ENCODE measurements at regions not wholly inside any gene's neighbourhood (a gene's known extent, or its start where the extent isn't known, plus 50 kb on each side); places are given as distances from the start of the nearest gene placed in this dataset.
"Not testable (repeated sequence)": the region's sequence is repeated elsewhere in the genome, so short reads cannot be mapped to it uniquely, and the experiment has no call there.

DNA sequence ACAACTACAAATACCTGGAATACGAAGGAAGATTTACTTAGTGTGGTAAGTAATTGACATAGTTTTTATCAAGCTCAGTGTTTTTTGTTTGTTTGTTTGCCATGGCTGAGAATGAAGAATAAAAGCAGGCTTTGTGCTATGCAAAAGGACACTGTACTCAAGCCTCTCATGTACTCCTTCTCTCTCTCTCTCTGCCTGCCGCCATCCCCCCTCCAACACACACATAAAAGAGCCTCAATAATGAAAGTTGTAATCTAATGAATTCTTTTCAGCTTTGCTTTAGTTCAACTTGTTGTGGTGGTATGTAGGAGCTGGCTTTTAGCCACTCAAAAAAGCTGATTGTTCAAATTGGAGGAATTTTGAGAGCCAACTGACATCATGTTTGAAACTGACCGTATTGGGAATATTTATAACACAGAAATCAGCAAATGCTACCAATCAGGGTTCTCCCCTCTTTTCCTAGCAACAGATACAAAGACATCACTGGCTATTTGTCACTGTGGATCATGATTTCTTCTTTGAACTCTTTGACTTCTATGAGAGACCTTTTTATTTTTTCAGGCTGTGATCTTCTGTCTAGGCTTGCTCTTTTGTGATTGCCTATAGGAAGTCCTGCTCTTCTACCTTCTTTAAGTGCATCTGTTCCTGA, 1148.8 kb downstream of the RAPGEF2 start:
- no peak for DNase-seq

DNA sequence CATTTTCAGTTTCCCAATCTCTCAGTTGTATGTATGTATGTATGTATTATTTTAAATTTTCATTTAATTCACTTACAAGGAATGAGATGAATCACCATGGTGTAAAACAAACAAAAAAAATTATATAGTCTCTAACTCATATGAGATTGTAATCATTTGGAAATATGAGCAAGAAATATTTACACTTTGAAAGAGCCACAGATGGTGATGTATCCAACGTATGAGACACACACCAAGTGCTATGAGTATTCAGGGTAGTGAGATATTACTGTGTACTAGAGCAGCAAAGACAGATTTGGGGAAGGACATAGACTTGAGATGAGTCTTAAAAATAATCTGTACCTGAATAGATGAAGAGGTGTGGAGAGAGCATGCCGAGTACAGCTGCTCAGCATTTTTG, 1154.4 kb downstream of the RAPGEF2 start:
- DNase-seq: no peak

DNA sequence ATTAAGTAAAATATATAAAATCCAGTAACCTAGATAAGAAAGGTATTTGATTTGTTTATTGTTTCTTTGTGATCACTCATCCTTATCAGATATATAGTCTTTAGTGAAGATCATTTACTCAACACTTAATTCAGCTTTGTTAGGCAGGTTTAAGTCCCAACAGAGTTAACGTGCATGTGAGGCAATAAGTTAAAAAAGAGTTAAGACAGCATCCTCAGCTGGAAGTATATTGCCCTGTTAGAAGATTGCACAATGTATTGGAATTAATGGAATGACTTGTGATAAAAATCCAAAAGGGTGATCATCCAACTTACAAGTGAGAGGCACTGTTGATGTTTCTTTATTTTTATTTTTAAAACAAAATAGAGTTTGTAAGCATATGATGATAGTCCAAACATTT, 1162.1 kb downstream of the RAPGEF2 start:
- no peak for DNase-seq

GRCh38 chr4:160265836-160266235, 1163.0 kb downstream of the RAPGEF2 start:
- no peak for DNase-seq

GRCh38 chr4:160276785-160277325, 1174.0 kb downstream of the RAPGEF2 start:
- no peak for DNase-seq

DNA sequence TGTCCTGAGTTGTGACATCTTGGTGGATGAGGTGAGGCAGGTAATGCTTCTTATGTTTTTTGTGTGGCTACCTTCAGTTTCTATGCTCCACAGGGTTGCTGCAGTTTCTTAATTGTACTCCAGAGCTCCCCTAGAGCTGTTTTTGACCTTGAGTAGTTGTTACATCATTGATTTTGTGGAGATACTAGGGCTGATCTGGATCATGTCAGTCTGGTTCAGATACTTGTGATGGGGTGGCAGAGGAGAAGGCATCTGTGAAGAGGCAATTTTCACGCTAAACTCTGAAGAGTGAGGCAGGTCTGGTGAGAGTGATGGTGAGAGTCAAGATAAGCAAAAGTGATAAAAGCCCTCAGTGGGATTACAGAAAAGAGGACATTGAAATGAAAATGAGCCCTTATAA, 1180.2 kb downstream of the RAPGEF2 start:
- DNase-seq: no peak

DNA sequence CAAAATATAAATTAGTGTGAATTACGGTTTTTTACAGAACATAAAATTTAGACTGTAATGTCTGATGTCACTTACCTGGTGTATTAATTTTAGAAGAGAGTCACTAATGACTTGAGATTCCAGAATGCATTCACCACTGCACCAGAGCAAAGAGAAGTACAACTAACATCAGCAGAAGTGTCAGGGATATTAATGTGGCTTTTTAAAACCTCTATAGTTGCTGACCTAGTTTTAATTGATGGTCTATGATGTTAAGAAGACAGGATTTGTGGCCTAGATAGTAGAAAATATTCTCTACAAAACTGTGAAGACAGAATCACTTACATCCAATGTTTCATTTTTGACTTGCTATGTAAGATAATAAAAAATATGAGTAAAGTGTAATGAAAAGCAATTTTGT, 1181.6 kb downstream of the RAPGEF2 start:
- DNase-seq: no peak

DNA sequence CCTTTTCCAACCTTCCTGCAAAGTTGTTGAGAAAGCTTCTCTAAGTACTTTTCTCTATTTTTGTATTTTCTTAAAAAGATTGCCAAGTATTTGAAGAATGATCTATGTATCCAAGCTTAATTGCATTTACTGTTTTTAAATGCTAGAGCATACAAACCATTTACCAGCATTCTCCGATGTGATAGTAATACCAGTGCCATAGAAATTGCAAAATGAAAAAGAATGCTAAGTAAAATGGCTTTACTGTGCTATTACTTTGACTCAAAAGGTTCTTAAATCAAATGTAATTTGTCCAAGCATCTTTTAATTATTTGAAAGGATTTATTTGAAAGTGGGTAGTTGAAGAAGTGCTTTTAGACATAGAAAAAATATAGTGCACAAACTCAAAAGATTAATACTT, 1183.2 kb downstream of the RAPGEF2 start:
- DNase-seq: no peak

DNA sequence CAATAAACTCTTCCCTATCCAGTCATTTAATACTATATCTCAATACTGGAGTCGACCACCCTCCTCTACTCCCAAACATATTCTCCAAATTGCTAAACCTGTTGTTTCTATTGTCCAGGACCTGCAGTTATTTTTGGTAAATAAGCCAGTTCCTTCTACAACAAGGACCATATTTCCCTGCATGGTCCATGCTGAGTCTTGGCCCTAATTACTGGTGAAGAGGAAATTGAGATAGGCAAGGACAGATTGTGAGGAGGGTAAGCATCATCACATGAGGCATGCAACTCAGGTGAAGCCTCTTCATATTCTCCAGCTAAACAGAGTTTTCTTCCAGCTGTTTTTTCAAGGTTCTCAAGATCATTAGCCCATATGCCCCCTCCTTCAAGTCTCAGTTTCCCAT, 1193.6 kb downstream of the RAPGEF2 start:
- no peak for DNase-seq

- DNase-seq: no peak
Measured at GRCh38 chr4:160299177-160299576, 1196.3 kb downstream of the RAPGEF2 start.

DNA sequence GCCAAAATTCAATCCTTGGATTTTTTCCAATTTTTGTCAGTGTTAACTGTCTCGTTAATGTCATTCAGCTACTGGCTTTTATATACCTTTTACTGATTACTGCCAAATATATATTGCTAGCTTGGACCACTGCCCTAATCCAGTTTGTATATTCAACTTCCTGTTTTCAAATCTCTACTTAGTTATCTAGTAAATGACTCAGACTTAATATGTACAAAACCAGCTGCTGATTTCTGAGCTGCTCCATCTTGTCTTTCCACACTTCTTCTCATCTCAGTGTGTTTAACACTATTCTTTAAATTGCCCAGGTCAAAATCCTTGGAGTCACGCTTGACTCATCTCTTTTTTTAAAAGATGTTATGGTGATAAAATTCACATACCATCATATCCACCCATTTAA, 1196.7 kb downstream of the RAPGEF2 start:
- no peak for DNase-seq

DNA sequence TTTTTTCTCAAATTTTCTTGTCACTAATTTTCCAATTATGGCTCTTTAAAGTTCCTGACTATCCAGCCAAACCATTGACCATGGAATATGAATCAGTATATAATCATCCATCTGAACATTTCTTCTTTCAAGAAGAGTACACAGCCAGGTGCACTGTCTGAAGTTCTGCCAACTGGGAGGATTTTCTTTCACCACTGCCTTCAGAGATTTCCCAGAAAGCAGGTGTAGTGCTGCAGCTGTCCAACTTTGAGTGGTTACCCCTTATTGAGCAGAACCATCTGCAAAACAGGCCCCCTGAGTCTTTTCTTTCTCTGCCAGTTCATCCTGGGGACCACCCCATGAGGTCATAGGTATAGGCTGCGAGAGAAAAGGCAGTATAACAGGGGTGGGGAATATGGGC, 1213.2 kb downstream of the RAPGEF2 start:
- no peak for DNase-seq

- DNase-seq: no peak
Measured at GRCh38 chr4:160318567-160319220, 1215.8 kb downstream of the RAPGEF2 start.

GRCh38 chr4:160319221-160319867, 1216.5 kb downstream of the RAPGEF2 start:
- DNase-seq: no peak

DNA sequence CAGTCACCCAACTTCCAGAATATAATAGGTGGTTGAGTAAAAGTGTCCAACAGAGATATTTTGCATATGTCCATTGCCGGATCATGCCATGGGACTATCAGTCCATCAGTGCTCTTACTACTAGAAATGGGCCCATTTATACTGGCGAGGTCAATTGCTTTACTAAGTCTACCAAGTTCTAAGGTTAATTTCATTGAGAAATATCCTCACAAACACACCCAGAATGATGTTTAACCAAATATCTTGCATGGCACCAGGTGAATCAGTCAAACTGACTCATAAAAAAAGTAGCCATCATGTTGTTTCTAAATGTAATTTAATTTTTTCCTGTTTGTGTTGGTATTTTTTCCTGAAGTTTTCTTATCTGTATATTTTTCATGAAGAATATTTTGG, 1217.0 kb downstream of the RAPGEF2 start:
- no peak for DNase-seq

GRCh38 chr4:160326110-160326509, 1223.2 kb downstream of the RAPGEF2 start:
- DNase-seq: no peak

DNA sequence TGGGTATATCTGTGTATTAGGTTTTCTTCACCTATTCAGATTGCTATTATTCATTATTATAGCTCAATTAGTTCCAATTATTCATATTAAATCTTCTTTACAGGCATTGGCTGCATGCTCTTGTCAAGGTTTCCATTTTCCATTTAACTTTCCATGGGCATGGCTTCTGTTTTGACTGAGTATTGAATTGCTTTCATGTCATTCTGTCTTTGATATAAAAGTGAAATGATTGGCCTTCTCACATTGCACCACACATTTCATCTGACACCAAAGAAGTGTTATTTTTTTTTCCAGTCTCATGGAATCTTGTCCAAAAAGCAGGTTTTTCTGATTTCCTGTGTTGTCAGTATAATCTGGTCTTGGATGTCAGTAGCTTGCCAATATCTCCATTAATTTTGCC, 1244.3 kb downstream of the RAPGEF2 start:
- DNase-seq: no peak

DNA sequence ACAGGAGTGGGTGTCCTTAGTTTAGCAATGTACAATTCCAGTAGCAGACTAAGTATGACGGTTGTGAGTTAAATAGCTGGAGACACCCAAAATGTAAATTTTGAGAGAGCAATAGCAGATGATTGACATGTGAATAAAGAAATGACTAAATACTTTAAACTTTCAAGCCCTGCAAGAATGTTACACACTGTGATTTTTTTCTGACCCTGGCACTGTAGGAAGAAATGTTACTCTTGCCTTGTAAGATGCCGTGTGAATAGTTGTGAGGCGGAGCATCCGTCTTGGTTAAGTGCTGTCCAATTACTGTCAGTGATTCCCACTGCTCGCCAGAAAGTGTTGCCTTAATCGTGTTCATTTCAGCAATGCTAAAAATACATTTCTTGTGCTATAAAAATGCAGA, 1248.1 kb downstream of the RAPGEF2 start:
- no peak for DNase-seq

DNA sequence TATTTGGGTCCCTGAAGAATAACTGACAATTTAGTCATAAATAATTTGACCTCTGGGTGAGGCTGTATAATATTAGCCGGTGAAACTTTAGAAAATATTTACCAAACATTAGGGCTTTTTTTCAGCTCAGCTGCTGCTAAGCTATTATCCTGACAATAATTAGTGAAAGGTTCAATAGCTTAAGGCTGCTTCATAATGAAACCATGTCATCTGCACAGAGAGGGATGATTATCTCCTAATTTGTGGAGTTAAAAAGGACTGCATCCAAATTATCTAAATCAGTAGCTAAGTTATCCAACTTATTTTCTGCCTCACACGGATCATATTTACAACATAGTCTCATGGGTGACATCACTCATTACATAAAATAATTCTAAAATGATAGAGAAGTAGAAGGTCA, 1249.8 kb downstream of the RAPGEF2 start:
- DNase-seq: no peak

GRCh38 chr4:160353548-160353947, 1250.7 kb downstream of the RAPGEF2 start:
- no peak for DNase-seq

- DNase-seq: no peak
Measured at GRCh38 chr4:160362478-160362877, 1259.6 kb downstream of the RAPGEF2 start.

- no peak for DNase-seq
Measured at GRCh38 chr4:160364217-160364616, 1261.3 kb downstream of the RAPGEF2 start.

GRCh38 chr4:160364665-160365064, 1261.8 kb downstream of the RAPGEF2 start:
- DNase-seq: not testable (repeated sequence)

- not testable (repeated sequence) for DNase-seq
Measured at GRCh38 chr4:160365383-160365782, 1262.5 kb downstream of the RAPGEF2 start.

Measured in NCI-H345 (cell line).